ENCODE measurements at regions not wholly inside any gene's neighbourhood (a gene's known extent, or its start where the extent isn't known, plus 50 kb on each side); places are given as distances from the start of the nearest gene placed in this dataset.

GRCh38 chr15:35151782-35152181 is 66.7 kb upstream of the NANOGP8 start:
- no peak for TF ChIP-seq CEBPB (IDR thresholded peaks at IDR 0.05; ENCODE audit: low read depth, low read length)
- no peak overlapping the region for H3K4me3 ChIP-seq (ENCODE audit: insufficient read depth, low read depth, low read length)
- H2AK5ac ChIP-seq (ENCODE audit: low read depth, low read length), result no peak overlapping the region
- no peaks in the 10 kb centered on the region for H3K27me3 ChIP-seq (ENCODE audit: control insufficient read depth, insufficient read depth, low read length)
- H3K9me3 ChIP-seq (ENCODE audit: control insufficient read depth, insufficient read depth, low read length), result no peaks in the 10 kb centered on the region
- dilution Hi-C loops (cut with HindIII; ENCODE audit: low sequenced_read_pairs, unreplicated experiment) (no loop called here), in situ Hi-C loops (cut with MboI; ENCODE audit: low sequenced_read_pairs) (no loop called here), intact Hi-C loops (cut with micrococcal nuclease) (no loop called here)
- H3K4me2 ChIP-seq (ENCODE audit: low read depth, low read length), result no peak overlapping the region
- no peak overlapping the region for H4K5ac ChIP-seq (ENCODE audit: low read depth, low read length)
- no CpG with 5 or more reads among the region's 8 CpGs for WGBS, 2 experiments (ENCODE audit: extremely low coverage in 2 of 2, insufficient read length in 1 of 2)
- no peak overlapping the region for H3K23ac ChIP-seq (ENCODE audit: low read depth, low read length)
- H3K27ac ChIP-seq (ENCODE audit: insufficient read depth, low read length), result no peak overlapping the region
- no TSS peak for BruUV-seq (replicated peaks)
- peaks cover 2% of the 10 kb centered on the region for H3K4me1 ChIP-seq (ENCODE audit: control insufficient read depth, insufficient read depth, low read length)
- H2AK9ac ChIP-seq (replicated peaks; ENCODE audit: low read depth, low read length, poor library complexity), result no peak overlapping the region
- no peaks in the 10 kb centered on the region for H3K79me1 ChIP-seq (ENCODE audit: low read depth in 1 of 2, low read length in 2 of 2)
- 0 out of 2 replicates have a peak overlapping the region, but pooled peaks have one; percentile 7 for H3K14ac ChIP-seq (replicated peaks; ENCODE audit: low read depth, low read length)
- ChIA-PET POLR2A (ENCODE audit: unreplicated experiment) (no interaction called here), CTCF (no interaction called here)
- no peaks in the 10 kb centered on the region for H3K36me3 ChIP-seq (ENCODE audit: control insufficient read depth, insufficient read depth, low read length)
- no peak overlapping the region for H2BK20ac ChIP-seq (ENCODE audit: low read depth, low read length)
- no peak overlapping the region for H3K4ac ChIP-seq (ENCODE audit: low read depth, low read length)
- 0 out of 2 replicates have a peak, but pooled peaks cover 2% of the 10 kb centered on the region for H3K9me1 ChIP-seq (ENCODE audit: insufficient read depth, low read length)
- H2BK5ac ChIP-seq (ENCODE audit: low read depth, low read length, poor library complexity, severe bottlenecking), result no peak overlapping the region
- no peak overlapping the region for H2AFZ ChIP-seq (replicated peaks; ENCODE audit: low read length, poor library complexity)
- no peak overlapping the region for H2BK15ac ChIP-seq (ENCODE audit: low read depth, low read length)
- no peak overlapping the region for H3K18ac ChIP-seq (ENCODE audit: low read depth, low read length)
- no peak overlapping the region for H3K9ac ChIP-seq (ENCODE audit: low read depth, low read length)
- ATAC-seq (ENCODE audit: low read depth) (no peak), DNase-seq (no peak)
- H2BK120ac ChIP-seq (ENCODE audit: low read depth, low read length), result no peak overlapping the region
- no peaks in the 10 kb centered on the region for H4K20me1 ChIP-seq (ENCODE audit: insufficient read depth, low read length)
- no peak overlapping the region for H4K91ac ChIP-seq (ENCODE audit: insufficient read depth, low read depth, low read length)
- H3K56ac ChIP-seq (ENCODE audit: extremely low read depth, insufficient read depth, low read length), result no peak overlapping the region
- H4K8ac ChIP-seq (ENCODE audit: low read depth in 2 of 2, low read length in 2 of 2), result no peak overlapping the region
